ENCODE measurements at regions not wholly inside any gene's neighbourhood (a gene's known extent, or its start where the extent isn't known, plus 50 kb on each side); places are given as distances from the start of the nearest gene placed in this dataset.

DNA sequence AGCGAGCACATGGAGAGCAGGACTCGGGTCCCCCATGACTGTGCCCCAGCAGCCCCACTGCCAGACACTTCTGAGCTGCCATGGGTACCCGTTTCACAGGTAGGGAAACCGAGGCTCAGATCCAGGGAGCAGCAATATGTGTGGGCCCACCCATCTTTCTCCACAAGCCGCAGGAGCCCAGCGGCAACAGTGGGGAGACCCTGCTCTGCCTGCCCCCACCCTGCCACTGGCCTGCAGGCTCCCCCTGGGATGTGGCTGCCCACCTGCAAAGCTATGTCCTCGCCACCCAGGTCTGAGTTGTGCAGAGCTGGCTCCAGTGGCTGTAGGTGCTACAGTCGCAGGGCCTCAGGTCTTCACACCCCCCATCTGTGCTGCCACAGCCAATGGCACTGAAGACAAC, 50.6 kb upstream of the C1QTNF9B start:
- H3K4me3 ChIP-seq (ENCODE audit: low read depth, low read length) = no peak overlapping the region
- CTCF ChIA-PET = interaction anchor here (1.8 to 2.7 kb wide), 2 partner anchors 12 to 281 kb away, joined by 4 to 29 read pairs; no protein-coding TSS in a partner anchor
- TF ChIP-seq, protein P1, sequence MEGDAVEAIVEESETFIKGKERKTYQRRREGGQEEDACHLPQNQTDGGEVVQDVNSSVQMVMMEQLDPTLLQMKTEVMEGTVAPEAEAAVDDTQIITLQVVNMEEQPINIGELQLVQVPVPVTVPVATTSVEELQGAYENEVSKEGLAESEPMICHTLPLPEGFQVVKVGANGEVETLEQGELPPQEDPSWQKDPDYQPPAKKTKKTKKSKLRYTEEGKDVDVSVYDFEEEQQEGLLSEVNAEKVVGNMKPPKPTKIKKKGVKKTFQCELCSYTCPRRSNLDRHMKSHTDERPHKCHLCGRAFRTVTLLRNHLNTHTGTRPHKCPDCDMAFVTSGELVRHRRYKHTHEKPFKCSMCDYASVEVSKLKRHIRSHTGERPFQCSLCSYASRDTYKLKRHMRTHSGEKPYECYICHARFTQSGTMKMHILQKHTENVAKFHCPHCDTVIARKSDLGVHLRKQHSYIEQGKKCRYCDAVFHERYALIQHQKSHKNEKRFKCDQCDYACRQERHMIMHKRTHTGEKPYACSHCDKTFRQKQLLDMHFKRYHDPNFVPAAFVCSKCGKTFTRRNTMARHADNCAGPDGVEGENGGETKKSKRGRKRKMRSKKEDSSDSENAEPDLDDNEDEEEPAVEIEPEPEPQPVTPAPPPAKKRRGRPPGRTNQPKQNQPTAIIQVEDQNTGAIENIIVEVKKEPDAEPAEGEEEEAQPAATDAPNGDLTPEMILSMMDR (IDR thresholded peaks at IDR 0.05; ENCODE audit: insufficient read depth, low read depth, low read length) = no peak
- peaks cover 5% of the 10 kb centered on the region; the same call in 1 of the 2 replicates for H3K27me3 ChIP-seq (ENCODE audit: control insufficient read depth, insufficient read depth, low read length)
- no peaks in the 10 kb centered on the region for H3K36me3 ChIP-seq (ENCODE audit: control insufficient read depth, insufficient read depth, low read length)
- POLR2A ChIA-PET = no interaction called here
- no peak for DNase-seq (ENCODE audit: low read depth)

DNA sequence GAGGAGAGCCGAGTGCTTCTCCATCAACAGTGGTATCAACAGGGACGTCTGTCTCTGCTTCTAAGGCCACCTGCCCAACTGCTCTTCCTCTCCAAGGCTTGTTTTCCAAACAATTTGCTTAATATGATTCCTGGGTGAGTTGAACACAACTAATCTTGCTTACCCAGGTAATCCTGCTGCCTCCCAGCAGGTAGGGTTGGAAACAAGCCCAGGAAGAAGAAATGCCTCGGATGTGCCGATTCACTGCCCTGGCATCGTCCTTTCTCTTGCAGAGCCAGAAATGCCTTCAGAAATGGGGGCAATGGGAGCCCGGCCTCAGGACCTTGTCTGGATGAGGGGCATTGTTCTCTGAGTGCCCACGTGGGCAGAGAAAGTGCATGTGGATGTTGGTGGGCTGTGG, 51.9 kb upstream of the C1QTNF9B start:
- no peaks in the 10 kb centered on the region for H3K36me3 ChIP-seq (ENCODE audit: control insufficient read depth, insufficient read depth, low read length)
- TF ChIP-seq, protein P1 (IDR thresholded peaks at IDR 0.05; ENCODE audit: insufficient read depth, low read depth, low read length) = no peak
- POLR2A ChIA-PET = no interaction called here
- H3K4me3 ChIP-seq (ENCODE audit: low read depth, low read length) = no peak overlapping the region
- H3K27me3 ChIP-seq (ENCODE audit: control insufficient read depth, insufficient read depth, low read length) = peaks cover 5% of the 10 kb centered on the region; the same call in 1 of the 2 replicates
- no peak for DNase-seq (ENCODE audit: low read depth)
- CTCF ChIA-PET = interaction anchor here (2.7 kb wide), 1 partner anchor 11 kb away, joined by 29 read pairs; no protein-coding TSS in a partner anchor

DNA sequence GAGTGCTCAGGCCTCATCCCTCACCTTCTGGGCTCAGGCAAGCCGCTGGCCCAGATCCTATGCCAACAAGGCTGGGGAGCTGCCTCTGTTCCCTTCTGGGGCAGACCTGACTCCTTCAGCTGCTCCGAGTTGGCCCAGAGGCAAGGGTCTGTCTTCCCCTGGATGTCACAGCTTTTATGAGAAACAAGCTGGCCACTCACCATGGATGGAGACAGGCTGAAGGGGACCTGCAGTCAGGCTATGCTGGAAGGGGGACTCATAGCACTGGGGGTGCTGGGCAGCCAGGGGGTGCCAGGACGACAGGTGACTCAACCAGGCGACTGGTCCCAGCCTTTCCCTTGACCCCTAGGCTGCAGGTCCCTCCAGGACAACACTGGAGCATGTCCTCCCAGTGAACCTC, 52.4 kb upstream of the C1QTNF9B start:
- TF ChIP-seq, protein P1 (IDR thresholded peaks at IDR 0.05; ENCODE audit: insufficient read depth, low read depth, low read length) = no peak
- DNase-seq (ENCODE audit: low read depth) = no peak
- H3K36me3 ChIP-seq (ENCODE audit: control insufficient read depth, insufficient read depth, low read length) = no peaks in the 10 kb centered on the region
- POLR2A ChIA-PET = no interaction called here
- CTCF ChIA-PET = interaction anchor here (2.7 kb wide), 1 partner anchor 10 kb away, joined by 29 read pairs; no protein-coding TSS in a partner anchor
- no peak overlapping the region for H3K4me3 ChIP-seq (ENCODE audit: low read depth, low read length)
- H3K27me3 ChIP-seq (ENCODE audit: control insufficient read depth, insufficient read depth, low read length) = peaks cover 5% of the 10 kb centered on the region; the same call in 1 of the 2 replicates

DNA sequence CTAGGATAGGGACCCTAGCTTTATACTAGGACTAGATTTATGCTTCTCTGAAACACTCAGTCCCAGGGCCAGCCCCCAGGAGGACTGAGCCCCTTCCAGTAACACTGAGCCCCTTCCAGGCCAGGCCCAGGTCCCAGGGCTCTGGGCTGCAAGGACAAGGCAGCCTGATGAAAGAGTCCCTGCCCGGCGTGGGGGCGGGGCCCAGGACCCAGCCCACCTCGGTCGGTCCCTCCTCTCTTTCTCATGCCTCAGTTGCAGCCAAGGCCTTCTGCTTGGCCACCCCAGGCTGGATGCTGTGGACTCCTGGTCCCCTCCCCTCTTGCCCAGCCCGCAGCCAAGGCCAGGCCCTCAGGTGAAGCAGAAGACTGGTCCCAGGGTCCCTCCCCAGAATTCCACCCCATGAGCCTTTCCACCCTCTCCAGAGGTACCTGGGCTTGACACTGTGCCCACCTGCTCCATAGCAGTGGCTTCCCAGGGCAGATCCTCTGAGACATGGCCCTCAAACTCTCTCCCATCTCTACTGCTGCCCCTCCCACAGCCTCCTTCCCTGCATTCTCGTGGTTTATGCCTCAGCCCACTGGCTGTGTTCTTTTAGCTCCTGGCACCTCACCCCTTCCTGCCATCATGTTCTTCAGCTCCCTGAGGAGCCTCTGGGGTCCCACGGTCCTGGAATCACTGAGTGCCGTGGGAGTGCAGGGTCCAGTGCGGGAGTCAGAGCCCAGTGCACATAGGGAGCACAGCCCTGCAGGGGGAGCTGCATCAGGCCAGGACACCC, 53.6 kb upstream of the C1QTNF9B start:
- TF ChIP-seq, protein P1 (IDR thresholded peaks at IDR 0.05; ENCODE audit: insufficient read depth, low read depth, low read length) = no peak
- no peak overlapping the region for H3K4me3 ChIP-seq (ENCODE audit: low read depth, low read length)
- CTCF ChIA-PET = interaction anchor here (0.8 to 2.6 kb wide), 3 partner anchors 9 to 11 kb away, joined by 3 to 19 read pairs (median 4); no protein-coding TSS in a partner anchor
- DNase-seq (ENCODE audit: low read depth) = no peak
- H3K27me3 ChIP-seq (ENCODE audit: control insufficient read depth, insufficient read depth, low read length) = peaks cover 2% of the 10 kb centered on the region; the same call in 1 of the 2 replicates
- no peaks in the 10 kb centered on the region for H3K36me3 ChIP-seq (ENCODE audit: control insufficient read depth, insufficient read depth, low read length)
- POLR2A ChIA-PET = no interaction called here

DNA sequence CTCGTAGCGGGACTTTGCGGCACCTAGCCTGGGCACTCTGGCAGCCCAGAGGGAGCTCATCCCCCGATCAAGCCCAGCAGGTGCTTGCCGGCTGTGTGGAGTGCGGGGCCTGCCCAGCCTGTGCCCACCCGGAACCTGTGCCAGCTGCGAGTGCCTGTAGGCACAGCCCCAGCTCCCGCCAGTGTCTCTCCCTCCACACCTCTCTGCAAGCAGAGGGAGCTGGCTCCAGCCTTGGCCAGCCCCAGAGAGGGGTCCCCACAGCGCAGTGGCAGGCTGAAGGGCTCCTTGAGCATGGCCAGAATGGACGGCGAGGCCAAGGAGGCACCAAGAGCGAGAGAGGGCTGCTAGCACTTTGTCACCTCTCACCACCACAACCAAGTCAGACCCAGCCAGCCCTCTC, 55.5 kb upstream of the C1QTNF9B start:
- ChIA-PET CTCF (interaction anchor here (1.0 to 2.6 kb wide), 3 partner anchors 7 to 34 kb away, joined by 3 to 19 read pairs (median 8); no protein-coding TSS in a partner anchor), POLR2A (no interaction called here)
- no peaks in the 10 kb centered on the region for H3K36me3 ChIP-seq (ENCODE audit: control insufficient read depth, insufficient read depth, low read length)
- H3K27me3 ChIP-seq (ENCODE audit: control insufficient read depth, insufficient read depth, low read length) = no peaks in the 10 kb centered on the region; the same call in none of the 2 replicates
- no peak overlapping the region for H3K4me3 ChIP-seq (ENCODE audit: low read depth, low read length)
- TF ChIP-seq, protein P1 (IDR thresholded peaks at IDR 0.05; ENCODE audit: insufficient read depth, low read depth, low read length) = no peak
- no peak for DNase-seq (ENCODE audit: low read depth)

Measured in BJ (cell line).